ENCODE measurements at regions not wholly inside any gene's neighbourhood (a gene's known extent, or its start where the extent isn't known, plus 50 kb on each side); places are given as distances from the start of the nearest gene placed in this dataset.

DNA sequence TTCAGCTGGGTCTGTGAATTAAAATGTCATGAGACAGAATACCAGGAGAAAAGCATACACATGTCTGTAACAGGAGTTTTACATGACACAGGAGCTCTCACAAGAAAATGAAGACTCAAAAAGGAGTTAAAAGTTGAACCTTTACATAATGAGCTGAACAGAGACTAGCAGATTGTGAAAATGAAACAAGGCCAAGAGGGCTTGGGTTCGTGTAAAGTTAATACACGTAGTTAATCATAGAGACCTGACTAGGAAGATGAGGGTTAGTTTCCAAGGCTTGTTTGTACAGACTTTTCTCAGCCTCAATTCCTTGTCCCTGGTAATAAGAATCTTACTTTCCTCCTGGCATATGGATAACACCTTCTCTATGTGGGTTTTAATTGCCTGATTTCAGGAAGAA is 1294.0 kb downstream of the MAT2B start:
- Histone ChIP-seq H3K4me1 (ENCODE audit: control insufficient read depth in 4 of 4, insufficient read depth in 4 of 4, low read length in 3 of 4) (no peaks in the 10 kb centered on the region), H3K27me3 (ENCODE audit: control insufficient read depth in 4 of 4, insufficient read depth in 4 of 4, low read length in 3 of 4) (peaks cover 0 to 2% (median 0%) of the 10 kb centered on the region in 4 donors), H3K36me3 (ENCODE audit: control insufficient read depth in 4 of 4, insufficient read depth in 3 of 4, low read depth in 1 of 4, low read length in 3 of 4) (no peaks in the 10 kb centered on the region), H3K9me3 (ENCODE audit: control insufficient read depth in 4 of 4, low read length in 3 of 4) (peaks cover 0 to 3% (median 0%) of the 10 kb centered on the region in 4 donors), H3K27ac (ENCODE audit: low read depth in 1 of 2, low read length in 2 of 2) (no peak overlapping the region), H3K9ac (ENCODE audit: low read depth in 1 of 2, low read length in 2 of 2) (no peak overlapping the region), H3K4me3 (ENCODE audit: low read depth in 1 of 3, low read length in 3 of 3) (no peak overlapping the region)
- DNase-seq (ENCODE audit: low spot score), result no peak
- WGBS, result 60% methylated on average over 2 of the region's 2 CpGs
- TF ChIP-seq RXRA (IDR thresholded peaks at IDR 0.05) (no peak), NR2F2 (IDR thresholded peaks at IDR 0.05) (no peak), MAX (IDR thresholded peaks at IDR 0.05) (no peak)
- TF ChIP-seq, protein P1, sequence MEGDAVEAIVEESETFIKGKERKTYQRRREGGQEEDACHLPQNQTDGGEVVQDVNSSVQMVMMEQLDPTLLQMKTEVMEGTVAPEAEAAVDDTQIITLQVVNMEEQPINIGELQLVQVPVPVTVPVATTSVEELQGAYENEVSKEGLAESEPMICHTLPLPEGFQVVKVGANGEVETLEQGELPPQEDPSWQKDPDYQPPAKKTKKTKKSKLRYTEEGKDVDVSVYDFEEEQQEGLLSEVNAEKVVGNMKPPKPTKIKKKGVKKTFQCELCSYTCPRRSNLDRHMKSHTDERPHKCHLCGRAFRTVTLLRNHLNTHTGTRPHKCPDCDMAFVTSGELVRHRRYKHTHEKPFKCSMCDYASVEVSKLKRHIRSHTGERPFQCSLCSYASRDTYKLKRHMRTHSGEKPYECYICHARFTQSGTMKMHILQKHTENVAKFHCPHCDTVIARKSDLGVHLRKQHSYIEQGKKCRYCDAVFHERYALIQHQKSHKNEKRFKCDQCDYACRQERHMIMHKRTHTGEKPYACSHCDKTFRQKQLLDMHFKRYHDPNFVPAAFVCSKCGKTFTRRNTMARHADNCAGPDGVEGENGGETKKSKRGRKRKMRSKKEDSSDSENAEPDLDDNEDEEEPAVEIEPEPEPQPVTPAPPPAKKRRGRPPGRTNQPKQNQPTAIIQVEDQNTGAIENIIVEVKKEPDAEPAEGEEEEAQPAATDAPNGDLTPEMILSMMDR (IDR thresholded peaks at IDR 0.05; ENCODE audit: low read depth, low read length, missing input control), result no peak

GRCh38 chr5:164801910-164802309 is 1296.5 kb downstream of the MAT2B start:
- 75% methylated on average over 4 of the region's 4 CpGs for WGBS
- TF ChIP-seq RAD21 (IDR thresholded peaks at IDR 0.05) (no peak), MAX (IDR thresholded peaks at IDR 0.05) (no peak)

DNA sequence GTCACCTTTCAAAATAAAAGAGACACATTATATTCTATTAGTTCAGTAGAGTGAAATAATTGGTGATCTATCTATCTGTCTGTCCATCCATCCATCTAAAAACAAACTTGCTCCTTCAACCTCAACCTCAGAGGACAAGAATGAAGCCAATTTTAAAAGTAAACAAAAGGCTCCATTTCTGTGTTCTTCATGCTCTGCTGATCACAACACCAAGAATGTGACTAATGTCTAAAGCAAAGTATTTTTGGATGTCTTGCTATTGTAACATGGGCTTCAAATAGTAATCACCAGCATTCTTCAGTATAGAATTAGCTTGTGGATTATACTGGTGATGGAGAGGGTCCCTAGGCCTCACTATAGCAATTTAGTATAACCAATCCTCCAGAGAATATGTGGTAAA is 1304.4 kb downstream of the MAT2B start:
- DNase-seq (ENCODE audit: low spot score), result no peak
- TF ChIP-seq YY1 (IDR thresholded peaks at IDR 0.05) (no peak), HNF4G (IDR thresholded peaks at IDR 0.05) (no peak), EGR1 (IDR thresholded peaks at IDR 0.05; ENCODE audit: low read depth in 2 of 2) (no peak), JUND (IDR thresholded peaks at IDR 0.05) (no peak), MAX (IDR thresholded peaks at IDR 0.05) (no peak), NR2F2 (IDR thresholded peaks at IDR 0.05) (no peak), ATF3 (IDR thresholded peaks at IDR 0.05) (no peak), RAD21 (IDR thresholded peaks at IDR 0.05) (no peak), SP1 (IDR thresholded peaks at IDR 0.05) (no peak), TAF1 (conservative IDR thresholded peaks at IDR 0.05) (no peak), GABPA (IDR thresholded peaks at IDR 0.05 in 1 of 2, conservative IDR thresholded peaks at IDR 0.05 in 1 of 2) (no peak), FOXA1 (IDR thresholded peaks at IDR 0.05) (no peak), HNF4A (conservative IDR thresholded peaks at IDR 0.05) (no peak), RXRA (IDR thresholded peaks at IDR 0.05) (no peak), FOXA2 (IDR thresholded peaks at IDR 0.05) (no peak)
- TF ChIP-seq, protein P2, sequence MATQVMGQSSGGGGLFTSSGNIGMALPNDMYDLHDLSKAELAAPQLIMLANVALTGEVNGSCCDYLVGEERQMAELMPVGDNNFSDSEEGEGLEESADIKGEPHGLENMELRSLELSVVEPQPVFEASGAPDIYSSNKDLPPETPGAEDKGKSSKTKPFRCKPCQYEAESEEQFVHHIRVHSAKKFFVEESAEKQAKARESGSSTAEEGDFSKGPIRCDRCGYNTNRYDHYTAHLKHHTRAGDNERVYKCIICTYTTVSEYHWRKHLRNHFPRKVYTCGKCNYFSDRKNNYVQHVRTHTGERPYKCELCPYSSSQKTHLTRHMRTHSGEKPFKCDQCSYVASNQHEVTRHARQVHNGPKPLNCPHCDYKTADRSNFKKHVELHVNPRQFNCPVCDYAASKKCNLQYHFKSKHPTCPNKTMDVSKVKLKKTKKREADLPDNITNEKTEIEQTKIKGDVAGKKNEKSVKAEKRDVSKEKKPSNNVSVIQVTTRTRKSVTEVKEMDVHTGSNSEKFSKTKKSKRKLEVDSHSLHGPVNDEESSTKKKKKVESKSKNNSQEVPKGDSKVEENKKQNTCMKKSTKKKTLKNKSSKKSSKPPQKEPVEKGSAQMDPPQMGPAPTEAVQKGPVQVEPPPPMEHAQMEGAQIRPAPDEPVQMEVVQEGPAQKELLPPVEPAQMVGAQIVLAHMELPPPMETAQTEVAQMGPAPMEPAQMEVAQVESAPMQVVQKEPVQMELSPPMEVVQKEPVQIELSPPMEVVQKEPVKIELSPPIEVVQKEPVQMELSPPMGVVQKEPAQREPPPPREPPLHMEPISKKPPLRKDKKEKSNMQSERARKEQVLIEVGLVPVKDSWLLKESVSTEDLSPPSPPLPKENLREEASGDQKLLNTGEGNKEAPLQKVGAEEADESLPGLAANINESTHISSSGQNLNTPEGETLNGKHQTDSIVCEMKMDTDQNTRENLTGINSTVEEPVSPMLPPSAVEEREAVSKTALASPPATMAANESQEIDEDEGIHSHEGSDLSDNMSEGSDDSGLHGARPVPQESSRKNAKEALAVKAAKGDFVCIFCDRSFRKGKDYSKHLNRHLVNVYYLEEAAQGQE (IDR thresholded peaks at IDR 0.05), result no peak
- TF ChIP-seq, protein P1 (IDR thresholded peaks at IDR 0.05; ENCODE audit: low read depth, low read length, missing input control), result no peak
- TF ChIP-seq, protein P3, sequence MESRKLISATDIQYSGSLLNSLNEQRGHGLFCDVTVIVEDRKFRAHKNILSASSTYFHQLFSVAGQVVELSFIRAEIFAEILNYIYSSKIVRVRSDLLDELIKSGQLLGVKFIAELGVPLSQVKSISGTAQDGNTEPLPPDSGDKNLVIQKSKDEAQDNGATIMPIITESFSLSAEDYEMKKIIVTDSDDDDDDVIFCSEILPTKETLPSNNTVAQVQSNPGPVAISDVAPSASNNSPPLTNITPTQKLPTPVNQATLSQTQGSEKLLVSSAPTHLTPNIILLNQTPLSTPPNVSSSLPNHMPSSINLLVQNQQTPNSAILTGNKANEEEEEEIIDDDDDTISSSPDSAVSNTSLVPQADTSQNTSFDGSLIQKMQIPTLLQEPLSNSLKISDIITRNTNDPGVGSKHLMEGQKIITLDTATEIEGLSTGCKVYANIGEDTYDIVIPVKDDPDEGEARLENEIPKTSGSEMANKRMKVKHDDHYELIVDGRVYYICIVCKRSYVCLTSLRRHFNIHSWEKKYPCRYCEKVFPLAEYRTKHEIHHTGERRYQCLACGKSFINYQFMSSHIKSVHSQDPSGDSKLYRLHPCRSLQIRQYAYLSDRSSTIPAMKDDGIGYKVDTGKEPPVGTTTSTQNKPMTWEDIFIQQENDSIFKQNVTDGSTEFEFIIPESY (IDR thresholded peaks at IDR 0.05), result no peak
- Histone ChIP-seq H3K9ac (ENCODE audit: low read depth in 1 of 2, low read length in 2 of 2) (no peak overlapping the region), H3K27me3 (ENCODE audit: control insufficient read depth in 4 of 4, insufficient read depth in 4 of 4, low read length in 3 of 4) (no peaks in the 10 kb centered on the region), H3K4me1 (ENCODE audit: control insufficient read depth in 4 of 4, insufficient read depth in 4 of 4, low read length in 3 of 4) (no peaks in the 10 kb centered on the region), H3K27ac (ENCODE audit: low read depth in 1 of 2, low read length in 2 of 2) (no peak overlapping the region), H3K36me3 (ENCODE audit: control insufficient read depth in 4 of 4, insufficient read depth in 3 of 4, low read depth in 1 of 4, low read length in 3 of 4) (no peaks in the 10 kb centered on the region), H3K9me3 (ENCODE audit: control insufficient read depth in 4 of 4, low read length in 3 of 4) (no peaks in the 10 kb centered on the region), H3K4me3 (ENCODE audit: low read depth in 1 of 3, low read length in 3 of 3) (no peak overlapping the region)

More at GRCh38 chr5:164801910-164802309, 1296.5 kb downstream of the MAT2B start:
- DNase-seq (ENCODE audit: low spot score), result no peak
- Histone ChIP-seq H3K27ac (ENCODE audit: low read depth in 1 of 2, low read length in 2 of 2) (no peak overlapping the region), H3K4me1 (ENCODE audit: control insufficient read depth in 4 of 4, insufficient read depth in 4 of 4, low read length in 3 of 4) (no peaks in the 10 kb centered on the region), H3K9ac (ENCODE audit: low read depth in 1 of 2, low read length in 2 of 2) (no peak overlapping the region), H3K27me3 (ENCODE audit: control insufficient read depth in 4 of 4, insufficient read depth in 4 of 4, low read length in 3 of 4) (peaks cover 0 to 2% (median 0%) of the 10 kb centered on the region in 4 donors), H3K9me3 (ENCODE audit: control insufficient read depth in 4 of 4, low read length in 3 of 4) (peaks cover 0 to 3% (median 0%) of the 10 kb centered on the region in 4 donors), H3K36me3 (ENCODE audit: control insufficient read depth in 4 of 4, insufficient read depth in 3 of 4, low read depth in 1 of 4, low read length in 3 of 4) (no peaks in the 10 kb centered on the region), H3K4me3 (ENCODE audit: low read depth in 1 of 3, low read length in 3 of 3) (no peak overlapping the region)

Data from liver (tissue), 8 donors.